ENCODE measurements at regions not wholly inside any gene's neighbourhood (a gene's known extent, or its start where the extent isn't known, plus 50 kb on each side); places are given as distances from the start of the nearest gene placed in this dataset.
A peak's percentile ranks its signal among the peaks of the same experiment; 100 is the strongest.

DNA sequence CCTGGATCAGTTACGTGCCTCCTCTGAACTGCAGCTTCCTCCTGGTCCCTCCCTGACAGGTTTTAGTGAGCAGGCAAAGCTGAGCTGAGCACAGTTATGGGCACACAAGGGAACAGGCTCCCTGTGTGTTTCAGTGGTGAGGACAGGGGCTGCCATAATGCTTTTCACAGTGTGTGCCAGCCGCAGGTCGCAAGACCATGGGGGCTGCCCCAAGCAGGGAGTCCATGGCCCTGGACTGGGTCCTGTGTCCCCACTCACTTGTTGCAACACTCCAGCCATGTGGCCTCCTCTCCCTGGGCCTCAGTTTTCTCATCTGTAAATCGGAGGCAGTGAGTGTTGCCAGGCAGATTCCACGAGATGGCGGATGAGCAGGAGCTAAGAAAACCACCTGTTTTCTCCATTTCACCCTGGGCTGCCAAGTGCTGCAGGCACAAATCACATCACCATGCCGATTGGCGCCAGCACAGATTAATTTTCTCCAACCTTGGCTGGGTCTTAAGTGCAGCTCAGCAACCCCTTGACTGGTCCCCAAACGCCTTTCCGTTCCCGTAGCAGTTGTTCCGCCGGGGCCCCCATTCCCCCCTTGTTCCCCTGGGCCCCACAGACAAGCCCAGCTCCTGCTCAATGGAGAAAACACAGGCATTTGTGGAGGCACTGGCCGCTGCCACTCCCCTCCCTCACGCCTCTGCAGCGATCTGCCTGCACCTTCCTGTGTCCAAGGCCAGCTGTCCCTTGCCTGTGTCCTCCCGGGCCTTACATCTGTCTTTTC is 57.1 kb upstream of the NNAT start:
- H3K4me1 ChIP-seq (ENCODE audit: insufficient read depth, poor library complexity, severe bottlenecking): no peaks in the 10 kb centered on the region
- H3K9me3 ChIP-seq (ENCODE audit: severe bottlenecking): no peaks in the 10 kb centered on the region
- H3K4me3 ChIP-seq (ENCODE audit: severe bottlenecking): no peak overlapping the region
- no peaks in the 10 kb centered on the region for H3K36me3 ChIP-seq (ENCODE audit: low read depth)
- ATAC-seq (ENCODE audit: low read depth) (no peak), DNase-seq (ENCODE audit: low spot score) (peak; percentile 78)
- H3K27me3 ChIP-seq (ENCODE audit: insufficient read depth, poor library complexity, severe bottlenecking): no peaks in the 10 kb centered on the region
- H3K27ac ChIP-seq (ENCODE audit: poor library complexity, severe bottlenecking): no peak overlapping the region
- TF ChIP-seq CTCF (IDR thresholded peaks at IDR 0.05; ENCODE audit: poor library complexity, severe bottlenecking): no peak

DNA sequence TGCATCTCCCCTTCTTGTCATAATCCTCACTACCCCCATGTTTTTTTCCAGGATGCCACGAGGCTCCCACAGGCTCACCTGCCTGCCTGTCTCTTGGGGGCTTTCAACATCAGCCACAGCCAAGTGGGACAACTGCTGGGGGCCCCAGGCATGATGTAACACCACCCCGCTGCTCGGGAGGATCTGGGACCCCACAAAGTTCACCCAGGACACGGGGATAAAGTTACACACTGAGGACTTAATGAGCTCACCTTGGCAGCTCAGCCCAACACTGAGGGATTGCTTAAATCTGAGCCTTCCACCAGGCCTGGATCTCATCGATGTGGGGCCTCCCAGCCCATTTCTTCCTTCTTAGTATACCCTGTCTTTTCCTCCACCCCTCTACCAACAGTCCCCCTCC is 56.4 kb upstream of the NNAT start:
- ATAC-seq (ENCODE audit: low read depth) (no peak), DNase-seq (ENCODE audit: low spot score) (peak; percentile 64)
- H3K4me1 ChIP-seq (ENCODE audit: insufficient read depth, poor library complexity, severe bottlenecking): no peaks in the 10 kb centered on the region
- H3K36me3 ChIP-seq (ENCODE audit: low read depth): no peaks in the 10 kb centered on the region
- TF ChIP-seq CTCF (IDR thresholded peaks at IDR 0.05; ENCODE audit: poor library complexity, severe bottlenecking): no peak
- H3K27me3 ChIP-seq (ENCODE audit: insufficient read depth, poor library complexity, severe bottlenecking): no peaks in the 10 kb centered on the region
- no peaks in the 10 kb centered on the region for H3K9me3 ChIP-seq (ENCODE audit: severe bottlenecking)
- no peak overlapping the region for H3K27ac ChIP-seq (ENCODE audit: poor library complexity, severe bottlenecking)
- H3K4me3 ChIP-seq (ENCODE audit: severe bottlenecking): no peak overlapping the region

All from RWPE2 (cell line).